Naive B cell (primary cell): ENCODE measurements at regions not wholly inside any gene's neighbourhood (a gene's known extent, or its start where the extent isn't known, plus 50 kb on each side); places are given as distances from the start of the nearest gene placed in this dataset.
"Not testable (repeated sequence)": the region's sequence is repeated elsewhere in the genome, so short reads cannot be mapped to it uniquely, and the experiment has no call there.

Source experiments
- ATAC-seq, 2 donors: fragments of 150-1000 bp; cut with Tn5 transposase; 2 replicates each; pipeline ENCODE4 v1.10.0; 2021; ENCODE audit warnings: low read depth in 2 of 2, mild to moderate bottlenecking in 2 of 2, moderate library complexity in 2 of 2
- DNase-seq: peaks from one replicate; pipeline ENCODE4 v3.0.0; 2022
- H3K27ac Mint-ChIP-seq, 6 donors: one replicate each; pipeline ENCODE4 v1.8.0; 2020 to 2022; ENCODE audit warnings: mild to moderate bottlenecking in 6 of 6, mixed read lengths in 6 of 6, moderate library complexity in 5 of 6, inconsistent platforms in 2 of 6
- H3K27me3 Mint-ChIP-seq, 3 donors: one replicate each; pipeline ENCODE4 v1.8.0; 2021 to 2022; ENCODE audit warnings: mixed read lengths in 3 of 3, mild to moderate bottlenecking in 1 of 3
- H3K36me3 Mint-ChIP-seq, 2 donors: one replicate each; pipeline ENCODE4 v1.8.0; 2020 to 2022; ENCODE audit warnings: mixed read lengths in 2 of 2, inconsistent platforms in 1 of 2, mild to moderate bottlenecking in 1 of 2
- H3K4me1 Mint-ChIP-seq, 3 donors: one replicate each; pipeline ENCODE4 v1.8.0; 2020 to 2022; ENCODE audit warnings: mixed read lengths in 3 of 3, inconsistent platforms in 1 of 3, mild to moderate bottlenecking in 1 of 3, moderate library complexity in 1 of 3
- H3K4me3 Mint-ChIP-seq, 8 donors: one replicate each; pipeline ENCODE4 v1.8.0; 2020 to 2022; ENCODE audit warnings: mild to moderate bottlenecking in 8 of 8, mixed read lengths in 8 of 8, moderate library complexity in 8 of 8, inconsistent platforms in 2 of 8
- H3K9me3 Mint-ChIP-seq, 7 donors: one replicate each; pipeline ENCODE4 v1.8.0; 2020 to 2022; ENCODE audit warnings: mixed read lengths in 7 of 7, mild to moderate bottlenecking in 5 of 7, inconsistent platforms in 2 of 7, moderate library complexity in 1 of 7

DNA sequence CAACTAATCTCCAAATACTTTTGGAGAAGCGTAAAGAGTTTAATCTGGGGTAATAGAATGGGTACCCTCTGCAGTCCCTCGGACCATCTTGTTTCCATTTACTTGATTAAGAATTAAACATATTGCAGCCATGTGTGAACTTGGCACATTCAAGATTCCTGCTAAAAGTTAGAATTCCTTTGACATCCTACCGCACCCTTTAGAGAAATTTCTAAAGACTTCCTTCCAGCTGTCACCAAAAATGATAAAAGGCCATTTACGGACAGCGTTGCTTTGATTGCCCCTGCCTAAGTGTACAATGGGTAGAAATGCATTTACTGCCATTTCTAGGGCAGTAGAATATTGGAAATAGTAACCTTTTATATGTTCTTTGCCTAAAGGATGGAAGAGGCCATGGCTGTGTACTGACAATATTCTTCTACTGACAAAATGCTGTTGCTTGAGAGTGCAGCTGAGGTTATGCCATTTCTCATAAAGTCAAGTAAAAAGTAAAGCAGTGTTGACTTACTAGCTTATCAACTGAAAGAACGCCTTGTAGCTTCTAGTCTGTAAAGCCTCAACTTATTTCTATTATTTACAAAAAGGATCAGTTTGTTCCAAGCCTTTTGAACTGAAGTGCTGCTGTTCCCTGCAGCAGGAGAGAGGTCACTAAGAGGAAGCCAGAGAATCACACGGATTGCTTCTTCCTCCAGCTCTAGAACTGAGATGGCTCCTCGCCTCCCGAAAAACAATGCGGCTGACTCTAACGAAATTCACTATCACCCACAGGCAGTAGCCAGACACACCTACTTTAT lies 139.8 kb upstream of the BASP1 start:
- ATAC-seq (no peak), DNase-seq (no peak)
- Mint-ChIP-seq H3K4me1 (peaks cover 0 to 2% (median 0%) of the 10 kb centered on the region in 3 donors), H3K4me3 (no peak overlapping the region), H3K9me3 (peaks cover 0 to 4% (median 0%) of the 10 kb centered on the region in 7 donors), H3K27ac (no peak overlapping the region), H3K36me3 (peaks cover 0 to 5% of the 10 kb centered on the region in 2 donors), H3K27me3 (peaks cover 0 to 9% (median 0%) of the 10 kb centered on the region in 3 donors)

DNA sequence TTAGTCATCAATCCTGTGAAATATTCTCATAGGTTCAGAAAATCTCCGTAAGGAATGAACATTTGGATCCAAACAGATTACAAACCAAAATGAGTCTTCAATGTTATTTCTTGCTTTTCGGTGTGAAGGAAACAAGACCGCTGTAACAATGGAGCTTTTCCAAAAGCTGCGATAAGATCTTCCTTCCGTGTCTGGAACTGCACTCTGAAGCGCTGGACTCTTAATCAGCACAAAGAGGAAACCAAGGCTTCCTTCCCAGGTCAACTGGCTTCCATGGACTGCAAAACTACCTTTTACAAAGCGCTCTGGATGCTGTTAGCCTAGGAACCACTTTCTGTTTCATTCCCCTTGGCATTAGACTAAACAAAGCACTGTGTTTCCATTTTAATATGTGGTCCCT lies 137.9 kb upstream of the BASP1 start:
- H3K4me3 Mint-ChIP-seq, result no peak overlapping the region

DNA sequence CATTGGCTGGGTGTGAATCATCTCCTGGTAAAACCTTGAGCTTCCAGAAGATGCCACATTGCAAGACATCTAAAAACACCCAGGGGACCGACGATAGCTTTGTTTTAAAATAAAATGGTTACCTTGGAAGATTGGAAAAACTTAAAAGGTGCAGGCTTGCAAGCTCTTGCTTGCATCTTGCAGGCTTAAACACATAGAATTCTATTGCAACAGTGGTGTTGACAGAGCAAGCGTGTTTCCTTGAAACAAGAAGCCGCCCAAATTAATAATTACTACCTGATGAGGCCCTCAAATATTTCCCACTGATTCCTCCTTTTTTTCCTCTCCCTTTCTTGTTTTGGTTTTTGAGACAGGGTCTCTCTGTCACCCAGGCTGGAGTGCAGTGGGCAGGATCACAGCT lies 137.1 kb upstream of the BASP1 start:
- H3K9me3 Mint-ChIP-seq, result peaks cover 0 to 2% (median 0%) of the 10 kb centered on the region in 7 donors
- DNase-seq, result no peak
- no peak overlapping the region for H3K27ac Mint-ChIP-seq
- H3K36me3 Mint-ChIP-seq, result peaks cover 0 to 5% of the 10 kb centered on the region in 2 donors
- no peak overlapping the region for H3K4me3 Mint-ChIP-seq
- no peak for ATAC-seq
- peaks cover 0 to 5% (median 4%) of the 10 kb centered on the region in 3 donors for H3K27me3 Mint-ChIP-seq
- peaks cover 0 to 2% (median 0%) of the 10 kb centered on the region in 3 donors for H3K4me1 Mint-ChIP-seq

More for the DNA sequence above, 137.9 kb upstream of the BASP1 start:
- Mint-ChIP-seq H3K36me3 (peaks cover 0 to 5% of the 10 kb centered on the region in 2 donors), H3K9me3 (peaks cover 0 to 4% (median 0%) of the 10 kb centered on the region in 7 donors), H3K27ac (no peak overlapping the region), H3K4me1 (peaks cover 0 to 2% (median 0%) of the 10 kb centered on the region in 3 donors), H3K27me3 (peaks cover 0 to 9% (median 1%) of the 10 kb centered on the region in 3 donors)
- no peak for ATAC-seq
- DNase-seq, result no peak

- Mint-ChIP-seq H3K9me3 (peaks cover 0 to under 1% (median 0%) of the 10 kb centered on the region in 7 donors), H3K36me3 (peaks cover 0 to 2% of the 10 kb centered on the region in 2 donors), H3K4me1 (peaks cover 0 to 2% (median 0%) of the 10 kb centered on the region in 3 donors), H3K4me3 (no peak overlapping the region), H3K27ac (no peak overlapping the region), H3K27me3 (peaks cover 0 to 5% (median 3%) of the 10 kb centered on the region in 3 donors)
- DNase-seq, result no peak
- no peak for ATAC-seq
Measured at GRCh38 chr5:17081142-17081541, 136.3 kb upstream of the BASP1 start.

GRCh38 chr5:17083276-17083675 lies 134.2 kb upstream of the BASP1 start:
- not testable (repeated sequence) for DNase-seq, H3K36me3 Mint-ChIP-seq, H3K4me1 Mint-ChIP-seq, H3K27me3 Mint-ChIP-seq, H3K9me3 Mint-ChIP-seq, ATAC-seq, H3K27ac Mint-ChIP-seq, H3K4me3 Mint-ChIP-seq

- H3K27me3 Mint-ChIP-seq, result peaks cover 0 to 5% (median 0%) of the 10 kb centered on the region in 3 donors
- peaks cover 0 to 3% (median 0%) of the 10 kb centered on the region in 3 donors for H3K4me1 Mint-ChIP-seq
- H3K36me3 Mint-ChIP-seq, result no peaks in the 10 kb centered on the region
- no peaks in the 10 kb centered on the region for H3K9me3 Mint-ChIP-seq
- DNase-seq (no peak), ATAC-seq (no peak)
- no peak overlapping the region for H3K4me3 Mint-ChIP-seq
- no peak overlapping the region for H3K27ac Mint-ChIP-seq
Measured at GRCh38 chr5:17087035-17087434, 130.4 kb upstream of the BASP1 start.

DNA sequence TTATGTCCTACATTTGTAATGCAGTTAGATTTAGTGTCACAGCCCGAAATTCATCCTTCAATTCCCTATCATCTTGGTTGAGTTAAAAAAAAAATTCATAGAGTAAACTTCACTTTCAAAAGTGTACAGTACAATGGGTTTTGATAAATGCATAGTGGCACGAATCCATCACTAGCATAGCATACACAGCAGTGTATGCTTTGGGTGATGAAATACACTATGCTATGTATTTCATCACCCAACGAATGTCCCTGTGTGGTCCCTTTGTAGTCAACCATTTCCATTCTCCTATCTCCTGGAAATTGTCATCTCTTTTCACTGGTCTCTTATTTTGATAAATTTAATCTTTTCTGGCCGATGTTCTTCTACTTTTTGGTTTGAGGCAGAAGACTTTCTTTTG lies 129.4 kb upstream of the BASP1 start:
- H3K27ac Mint-ChIP-seq, result no peak overlapping the region
- peaks cover 0 to 3% (median 0%) of the 10 kb centered on the region in 7 donors for H3K9me3 Mint-ChIP-seq
- ATAC-seq, result no peak
- H3K4me1 Mint-ChIP-seq, result peaks cover 0 to 3% (median 0%) of the 10 kb centered on the region in 3 donors
- DNase-seq, result no peak
- H3K4me3 Mint-ChIP-seq, result no peak overlapping the region
- H3K36me3 Mint-ChIP-seq, result no peaks in the 10 kb centered on the region
- H3K27me3 Mint-ChIP-seq, result peaks cover 0 to 5% (median 0%) of the 10 kb centered on the region in 3 donors

DNA sequence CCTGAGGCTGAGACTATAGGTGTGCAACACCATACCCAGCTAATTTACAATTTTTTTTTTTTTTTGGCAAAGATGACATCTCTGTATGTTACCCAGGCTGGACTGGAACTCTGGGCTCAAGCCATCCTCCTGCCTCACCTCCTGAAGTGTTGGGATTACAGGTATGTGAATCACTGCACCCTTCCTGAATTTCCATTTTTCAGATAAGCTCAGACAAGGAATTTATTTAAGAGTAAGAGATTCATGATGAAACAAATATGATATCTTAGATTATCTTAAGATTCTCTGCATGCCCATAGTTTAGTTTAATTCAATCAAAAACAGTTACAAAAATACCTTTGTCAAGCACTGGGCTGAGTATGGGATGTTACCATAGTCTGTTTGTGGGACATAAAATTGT lies 128.4 kb upstream of the BASP1 start:
- Mint-ChIP-seq H3K36me3 (no peaks in the 10 kb centered on the region), H3K4me3 (no peak overlapping the region), H3K9me3 (peaks cover 0 to 3% (median 0%) of the 10 kb centered on the region in 7 donors), H3K27ac (peak overlapping the region in 1 of 6 donors; percentile 19), H3K4me1 (peaks cover 0 to 3% (median 0%) of the 10 kb centered on the region in 3 donors), H3K27me3 (peaks cover 0 to 5% (median 0%) of the 10 kb centered on the region in 3 donors)
- ATAC-seq (no peak), DNase-seq (no peak)

DNA sequence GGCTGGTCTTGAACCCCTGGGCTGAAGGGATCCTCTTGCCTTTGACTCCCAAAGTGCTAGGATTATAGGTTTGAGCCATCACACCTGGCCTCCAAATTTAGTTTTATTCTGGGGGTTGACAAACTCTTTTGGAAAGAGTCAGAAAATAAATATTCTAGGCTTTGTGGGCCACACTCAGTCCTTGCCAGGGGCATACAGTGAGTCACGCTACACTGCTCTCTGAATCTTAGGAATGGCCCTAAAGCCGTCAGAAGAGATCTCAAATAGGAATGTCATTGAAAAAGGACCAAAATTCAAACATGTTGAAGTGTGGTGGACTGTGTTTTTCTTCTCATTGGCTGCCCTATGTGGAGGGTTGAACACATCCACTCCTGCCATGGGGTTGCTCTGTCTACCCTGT lies 127.7 kb upstream of the BASP1 start:
- Mint-ChIP-seq H3K4me1 (peaks cover 0 to 3% (median 0%) of the 10 kb centered on the region in 3 donors), H3K36me3 (no peaks in the 10 kb centered on the region), H3K9me3 (peaks cover 0 to 3% (median 0%) of the 10 kb centered on the region in 7 donors), H3K4me3 (no peak overlapping the region), H3K27ac (no peak overlapping the region), H3K27me3 (peaks cover 0 to 3% (median 0%) of the 10 kb centered on the region in 3 donors)
- DNase-seq (no peak), ATAC-seq (no peak)

DNA sequence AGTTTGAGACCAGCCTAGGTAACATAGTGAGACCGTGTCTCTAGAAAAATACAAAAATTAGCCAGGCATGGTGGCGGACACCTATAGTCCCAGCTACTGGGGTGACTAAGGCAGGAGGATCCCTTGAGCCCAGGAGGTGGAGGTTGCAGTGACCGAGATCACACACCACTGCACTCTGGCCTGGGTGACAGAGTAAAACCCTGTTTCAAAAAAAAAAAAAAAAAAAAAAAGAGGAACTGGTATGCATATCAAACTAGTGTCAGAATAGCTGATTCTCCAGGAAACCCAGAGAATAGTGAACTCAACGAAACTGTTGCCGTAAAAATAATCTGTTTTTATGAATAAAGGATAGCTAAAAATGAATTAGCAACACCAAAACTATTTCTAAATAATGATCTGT lies 126.6 kb upstream of the BASP1 start:
- Mint-ChIP-seq H3K27ac (no peak overlapping the region), H3K4me1 (peaks cover 0 to 5% (median 0%) of the 10 kb centered on the region in 3 donors), H3K36me3 (no peaks in the 10 kb centered on the region), H3K4me3 (peak overlapping the region in 1 of 8 donors; percentile 25), H3K27me3 (peaks cover 0 to 6% (median 0%) of the 10 kb centered on the region in 3 donors), H3K9me3 (peaks cover 0 to 3% (median 0%) of the 10 kb centered on the region in 7 donors)
- DNase-seq (no peak), ATAC-seq (no peak)

DNA sequence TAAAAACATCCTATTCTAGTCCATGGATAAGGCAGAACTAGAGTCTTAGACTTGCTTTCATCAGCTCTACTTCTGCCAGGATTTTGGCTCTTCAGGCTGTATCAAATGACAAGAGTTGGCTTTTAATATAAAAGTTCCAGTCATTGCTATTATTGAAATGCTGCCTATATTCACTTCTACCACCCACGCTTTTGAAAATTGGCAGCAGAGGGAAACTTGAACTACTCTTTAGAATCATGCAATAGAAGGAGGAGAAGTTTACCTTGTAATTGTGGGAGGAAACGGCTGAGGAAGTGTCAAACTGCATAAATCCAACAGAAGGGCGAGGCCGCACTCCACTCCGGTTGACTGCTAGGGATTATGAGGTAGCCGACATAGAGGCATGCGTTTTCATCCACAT lies 122.6 kb upstream of the BASP1 start:
- no peak for DNase-seq
- peaks cover 0 to 3% (median 0%) of the 10 kb centered on the region in 7 donors for H3K9me3 Mint-ChIP-seq
- H3K4me3 Mint-ChIP-seq, result no peak overlapping the region
- no peaks in the 10 kb centered on the region for H3K36me3 Mint-ChIP-seq
- no peak overlapping the region for H3K27ac Mint-ChIP-seq
- peaks cover 0 to 5% (median 0%) of the 10 kb centered on the region in 3 donors for H3K4me1 Mint-ChIP-seq
- no peak for ATAC-seq
- peaks cover 0 to 6% (median 0%) of the 10 kb centered on the region in 3 donors for H3K27me3 Mint-ChIP-seq

DNA sequence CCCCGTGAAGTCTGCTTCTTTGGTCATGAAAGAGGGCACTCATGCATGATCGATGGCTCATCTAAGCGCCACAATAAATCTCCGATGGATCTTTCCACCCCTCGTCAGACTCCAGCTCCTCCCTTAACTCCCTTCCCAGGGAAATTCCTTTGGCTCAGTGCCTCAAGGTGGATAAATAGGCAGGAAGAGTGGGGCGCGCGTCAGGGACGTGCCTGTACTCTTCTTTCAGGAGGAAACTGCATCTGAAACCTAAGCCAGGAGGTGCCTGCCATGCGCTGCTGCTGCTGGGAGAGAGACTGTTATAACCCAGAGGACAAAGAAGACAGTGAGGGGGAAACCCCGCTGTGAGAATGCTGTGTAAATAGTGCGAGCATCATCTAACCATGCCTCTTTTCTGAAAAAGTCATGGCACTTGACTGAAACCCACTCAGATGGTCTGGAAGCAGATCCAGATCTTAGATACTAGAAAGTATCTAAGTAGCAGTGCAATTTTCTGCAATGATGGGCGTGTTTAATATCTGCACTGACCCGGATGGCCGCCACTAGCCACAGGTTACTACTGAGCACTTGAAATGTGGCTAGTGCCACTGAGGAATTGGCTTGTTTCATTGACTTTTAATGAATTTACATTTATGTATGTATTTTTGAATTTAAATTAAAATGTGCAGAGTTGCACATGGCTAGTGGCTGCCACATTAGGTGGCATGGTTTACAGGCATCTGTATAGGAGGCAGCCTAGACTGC lies 120.3 kb upstream of the BASP1 start:
- Mint-ChIP-seq H3K9me3 (peaks cover 0 to 3% (median 0%) of the 10 kb centered on the region in 7 donors), H3K27ac (no peak overlapping the region)
- ATAC-seq, result no peak

DNA sequence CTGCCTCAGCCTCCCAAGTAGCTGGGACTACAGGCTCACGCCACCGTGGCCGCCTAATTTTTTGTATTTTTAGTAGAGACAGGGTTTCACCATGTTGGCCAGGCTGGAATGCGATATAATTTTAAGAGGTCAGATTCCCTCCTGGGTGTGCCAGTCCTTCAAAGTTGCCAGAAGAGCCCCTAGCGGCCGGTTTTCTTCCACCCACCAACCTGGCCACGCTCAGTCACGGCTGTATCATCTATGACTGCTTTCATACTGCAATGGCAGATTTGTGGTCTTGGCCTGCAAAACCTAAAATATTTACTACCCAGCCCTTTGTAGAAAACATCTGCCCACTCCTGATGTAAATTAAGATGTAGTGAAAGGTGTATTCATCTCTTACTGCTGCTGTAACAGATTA lies 117.5 kb upstream of the BASP1 start:
- no peak overlapping the region for H3K27ac Mint-ChIP-seq

More for the DNA sequence above, 120.3 kb upstream of the BASP1 start:
- Mint-ChIP-seq H3K4me3 (no peak overlapping the region), H3K36me3 (no peaks in the 10 kb centered on the region), H3K4me1 (peaks cover 0 to 2% (median 0%) of the 10 kb centered on the region in 3 donors), H3K27me3 (peaks cover 0 to 6% (median 4%) of the 10 kb centered on the region in 3 donors)
- no peak for DNase-seq

More for the DNA sequence above, 117.5 kb upstream of the BASP1 start:
- Mint-ChIP-seq H3K36me3 (no peaks in the 10 kb centered on the region), H3K4me3 (no peak overlapping the region), H3K9me3 (no peaks in the 10 kb centered on the region), H3K4me1 (peaks cover 0 to 2% (median 0%) of the 10 kb centered on the region in 3 donors), H3K27me3 (peaks cover 4 to 5% (median 5%) of the 10 kb centered on the region in 3 donors)
- ATAC-seq (no peak), DNase-seq (no peak)
